ENCODE measurements at regions not wholly inside any gene's neighbourhood (a gene's known extent, or its start where the extent isn't known, plus 50 kb on each side); places are given as distances from the start of the nearest gene placed in this dataset.

DNA sequence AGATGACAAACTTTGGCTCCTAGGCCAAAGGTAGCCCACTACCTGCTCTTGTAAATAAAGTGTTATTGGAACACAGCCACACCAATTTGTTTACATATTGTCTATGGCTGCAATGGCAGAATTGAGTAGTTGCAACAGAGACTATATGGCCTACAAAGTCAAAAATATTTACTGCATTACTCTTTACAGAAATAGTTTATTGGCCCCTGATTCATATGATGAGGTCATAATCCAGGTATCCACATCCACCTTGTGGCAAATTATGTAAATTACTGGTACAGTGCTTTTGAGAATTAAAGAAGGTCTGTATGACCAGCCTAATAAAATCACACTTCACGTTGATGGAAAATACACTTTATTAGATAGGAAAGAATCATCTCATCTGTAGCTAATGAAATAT lies 337.0 kb upstream of the DDX53 start:
- no peaks in the 10 kb centered on the region for H3K36me3 Mint-ChIP-seq
- H3K36me3 ChIP-seq (ENCODE audit: insufficient read depth, low read length), result no peaks in the 10 kb centered on the region
- H3K4me1 Mint-ChIP-seq, result no peaks in the 10 kb centered on the region
- intact Hi-C loops (cut with micrococcal nuclease), result no loop called here
- peaks cover 0 to 2% (median 0%) of the 10 kb centered on the region in 8 donors for H3K9me3 Mint-ChIP-seq
- no peaks in the 10 kb centered on the region for H3K27me3 ChIP-seq (ENCODE audit: insufficient read depth, low read length)
- DNase-seq, result no peak
- POLR2A ChIA-PET (ENCODE audit: partially characterized antibody), result no interaction called here
- H3K27ac ChIP-seq (ENCODE audit: low read depth, low read length), result no peak overlapping the region
- H3K27ac Mint-ChIP-seq, result no peak overlapping the region
- H3K4me1 ChIP-seq (ENCODE audit: insufficient read depth, low read length), result no peaks in the 10 kb centered on the region
- H3K9me3 ChIP-seq (ENCODE audit: control insufficient read depth in 1 of 2, low read length in 2 of 2), result no peaks in the 10 kb centered on the region
- no peak overlapping the region for H3K4me3 Mint-ChIP-seq
- CTCF ChIA-PET (ENCODE audit: partially characterized antibody), result no interaction called here
- H3K27me3 Mint-ChIP-seq, result no peaks in the 10 kb centered on the region
- H3K4me3 ChIP-seq (ENCODE audit: low read length in 2 of 2), result no peak overlapping the region

DNA sequence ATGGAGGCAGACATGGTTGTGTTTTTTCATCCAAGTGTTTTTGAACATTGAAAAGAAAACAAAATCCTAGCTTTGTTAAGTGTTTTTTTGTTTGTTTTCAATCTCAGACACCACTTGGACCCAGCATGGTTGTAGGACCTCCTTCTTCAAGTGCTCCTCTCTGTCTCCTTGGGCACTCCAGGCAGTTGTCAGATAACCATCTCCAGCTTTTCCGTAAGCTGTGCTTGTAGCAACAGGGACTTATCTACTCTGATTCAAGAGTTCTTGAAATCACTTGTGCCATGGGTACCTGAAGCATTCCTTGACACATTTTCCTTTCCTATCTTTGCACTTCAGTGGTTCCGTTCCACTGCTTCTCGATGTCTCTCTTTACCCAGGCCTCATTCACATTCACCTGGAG lies 334.9 kb upstream of the DDX53 start:
- Histone ChIP-seq H3K9me3 (ENCODE audit: control insufficient read depth in 1 of 2, low read length in 2 of 2) (no peaks in the 10 kb centered on the region), H3K27me3 (ENCODE audit: insufficient read depth, low read length) (no peaks in the 10 kb centered on the region), H3K4me3 (ENCODE audit: low read length in 2 of 2) (no peak overlapping the region), H3K27ac (ENCODE audit: low read depth, low read length) (no peak overlapping the region), H3K36me3 (ENCODE audit: insufficient read depth, low read length) (no peaks in the 10 kb centered on the region), H3K4me1 (ENCODE audit: insufficient read depth, low read length) (no peaks in the 10 kb centered on the region)
- intact Hi-C loops (cut with micrococcal nuclease), result no loop called here
- Mint-ChIP-seq H3K4me3 (no peak overlapping the region), H3K27me3 (no peaks in the 10 kb centered on the region), H3K9me3 (peaks cover 0 to 2% (median 0%) of the 10 kb centered on the region in 8 donors), H3K27ac (no peak overlapping the region), H3K36me3 (no peaks in the 10 kb centered on the region), H3K4me1 (no peaks in the 10 kb centered on the region)
- DNase-seq, result no peak
- POLR2A ChIA-PET (ENCODE audit: partially characterized antibody), result no interaction called here
- CTCF ChIA-PET (ENCODE audit: partially characterized antibody), result no interaction called here

DNA sequence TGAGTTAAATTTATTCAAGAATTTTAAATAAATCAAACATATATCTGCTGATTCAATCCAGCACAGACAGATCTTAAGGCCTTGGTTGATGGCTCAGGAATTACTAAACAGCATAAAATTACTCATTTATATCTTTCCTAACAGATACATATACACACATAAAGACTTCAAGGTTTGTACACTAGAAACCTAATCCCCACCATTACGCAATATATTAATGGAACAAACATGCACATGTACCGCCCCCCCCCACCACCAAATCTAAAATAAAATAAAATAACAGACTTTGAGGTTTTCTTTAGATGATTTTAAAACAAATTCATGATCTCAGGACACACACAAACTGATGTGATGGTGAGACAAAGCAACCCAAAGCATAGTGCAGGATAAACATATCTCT lies 333.9 kb upstream of the DDX53 start:
- CTCF ChIA-PET (ENCODE audit: partially characterized antibody), result no interaction called here
- no peak overlapping the region for H3K27ac Mint-ChIP-seq
- intact Hi-C loops (cut with micrococcal nuclease), result no loop called here

DNA sequence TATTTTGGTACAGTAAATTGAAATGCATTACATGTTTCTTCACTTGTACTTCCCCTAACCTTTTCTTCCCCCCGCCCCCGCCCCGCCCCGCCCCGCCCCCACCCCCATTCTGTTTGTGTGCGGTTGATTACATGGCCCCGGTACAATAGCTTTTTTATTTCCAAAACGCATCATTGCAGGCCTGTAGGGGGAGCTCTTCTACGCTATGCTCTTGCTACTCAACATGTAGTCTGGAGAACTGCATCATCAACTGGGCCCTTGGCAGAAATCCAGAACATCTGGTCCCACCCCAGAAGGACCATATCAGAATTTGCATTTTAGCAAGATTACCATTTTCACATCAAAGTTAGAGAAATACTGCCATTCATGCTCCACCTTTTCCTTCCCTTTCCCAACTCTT lies 333.3 kb upstream of the DDX53 start:
- Mint-ChIP-seq H3K36me3 (no peaks in the 10 kb centered on the region), H3K4me3 (no peak overlapping the region), H3K27me3 (no peaks in the 10 kb centered on the region), H3K9me3 (peaks cover 0 to 2% (median 0%) of the 10 kb centered on the region in 8 donors), H3K27ac (no peak overlapping the region), H3K4me1 (no peaks in the 10 kb centered on the region)
- DNase-seq, result no peak
- Histone ChIP-seq H3K9me3 (ENCODE audit: control insufficient read depth in 1 of 2, low read length in 2 of 2) (no peaks in the 10 kb centered on the region), H3K4me3 (ENCODE audit: low read length in 2 of 2) (no peak overlapping the region), H3K27me3 (ENCODE audit: insufficient read depth, low read length) (no peaks in the 10 kb centered on the region), H3K4me1 (ENCODE audit: insufficient read depth, low read length) (no peaks in the 10 kb centered on the region), H3K27ac (ENCODE audit: low read depth, low read length) (no peak overlapping the region), H3K36me3 (ENCODE audit: insufficient read depth, low read length) (no peaks in the 10 kb centered on the region)
- ChIA-PET POLR2A (ENCODE audit: partially characterized antibody) (no interaction called here), CTCF (ENCODE audit: partially characterized antibody) (no interaction called here)
- intact Hi-C loops (cut with micrococcal nuclease), result no loop called here

More for the DNA sequence above, 333.9 kb upstream of the DDX53 start:
- H3K27me3 ChIP-seq (ENCODE audit: insufficient read depth, low read length), result no peaks in the 10 kb centered on the region
- H3K36me3 Mint-ChIP-seq, result no peaks in the 10 kb centered on the region
- no peak overlapping the region for H3K27ac ChIP-seq (ENCODE audit: low read depth, low read length)
- H3K4me1 ChIP-seq (ENCODE audit: insufficient read depth, low read length), result no peaks in the 10 kb centered on the region
- H3K4me1 Mint-ChIP-seq, result no peaks in the 10 kb centered on the region
- H3K4me3 ChIP-seq (ENCODE audit: low read length in 2 of 2), result no peak overlapping the region
- peaks cover 0 to 2% (median 0%) of the 10 kb centered on the region in 8 donors for H3K9me3 Mint-ChIP-seq
- H3K36me3 ChIP-seq (ENCODE audit: insufficient read depth, low read length), result no peaks in the 10 kb centered on the region
- no peaks in the 10 kb centered on the region for H3K9me3 ChIP-seq (ENCODE audit: control insufficient read depth in 1 of 2, low read length in 2 of 2)
- H3K4me3 Mint-ChIP-seq, result no peak overlapping the region
- POLR2A ChIA-PET (ENCODE audit: partially characterized antibody), result no interaction called here
- DNase-seq, result no peak
- H3K27me3 Mint-ChIP-seq, result no peaks in the 10 kb centered on the region

DNA sequence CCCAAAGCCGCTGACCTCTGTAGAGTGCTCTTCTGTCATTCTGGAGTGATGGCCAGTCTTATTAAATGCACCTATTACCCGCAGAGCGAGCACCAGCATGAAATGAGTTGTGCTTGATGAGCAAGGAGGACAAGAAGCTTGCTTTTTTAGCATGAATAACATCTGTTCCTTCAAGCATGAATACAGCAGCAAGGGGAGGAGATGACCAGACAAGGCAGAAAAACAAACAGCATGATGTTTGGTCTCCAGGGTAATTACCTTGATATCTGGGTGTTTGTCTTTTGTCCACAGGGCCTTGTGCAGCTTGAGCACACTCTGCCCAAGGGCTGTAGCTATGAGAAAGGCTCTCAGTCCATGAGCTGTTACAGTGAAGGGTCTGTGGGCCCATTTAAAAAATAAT lies 324.8 kb upstream of the DDX53 start:
- CTCF ChIA-PET (ENCODE audit: partially characterized antibody), result no interaction called here
- H3K27ac Mint-ChIP-seq, result no peak overlapping the region
- DNase-seq, result no peak
- H3K36me3 Mint-ChIP-seq, result no peaks in the 10 kb centered on the region
- no peaks in the 10 kb centered on the region for H3K4me1 Mint-ChIP-seq
- H3K27me3 Mint-ChIP-seq, result no peaks in the 10 kb centered on the region
- H3K9me3 Mint-ChIP-seq, result peaks cover 0 to 11% (median under 1%) of the 10 kb centered on the region in 8 donors
- H3K27ac ChIP-seq (ENCODE audit: low read depth, low read length), result no peak overlapping the region
- POLR2A ChIA-PET (ENCODE audit: partially characterized antibody), result no interaction called here
- no peak overlapping the region for H3K4me3 Mint-ChIP-seq
- intact Hi-C loops (cut with micrococcal nuclease), result no loop called here
- no peak overlapping the region for H3K4me3 ChIP-seq (ENCODE audit: low read length in 2 of 2)
- H3K36me3 ChIP-seq (ENCODE audit: insufficient read depth, low read length), result no peaks in the 10 kb centered on the region
- H3K4me1 ChIP-seq (ENCODE audit: insufficient read depth, low read length), result no peaks in the 10 kb centered on the region
- H3K9me3 ChIP-seq (ENCODE audit: control insufficient read depth in 1 of 2, low read length in 2 of 2), result no peaks in the 10 kb centered on the region
- H3K27me3 ChIP-seq (ENCODE audit: insufficient read depth, low read length), result no peaks in the 10 kb centered on the region

DNA sequence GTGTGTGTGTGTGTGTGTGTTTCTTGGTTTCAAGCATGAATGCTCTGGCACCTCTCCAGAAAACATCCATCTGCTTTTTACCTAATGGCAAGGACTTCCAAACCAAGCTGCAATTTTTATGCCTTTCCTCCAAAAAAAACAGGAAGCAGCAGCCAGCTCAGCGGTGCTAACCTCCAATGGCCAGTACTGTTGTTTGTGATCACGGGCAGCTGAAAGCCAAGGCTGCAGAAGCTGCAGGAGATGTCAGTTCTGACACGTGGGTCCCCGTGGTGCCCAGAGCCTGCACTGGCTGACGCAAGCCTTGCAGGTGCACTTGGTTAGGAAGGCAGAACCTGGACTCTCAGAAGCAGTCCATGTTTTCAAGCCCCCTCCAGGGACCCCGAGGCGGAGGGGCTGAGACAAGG lies 313.6 kb upstream of the DDX53 start:
- H3K4me3 Mint-ChIP-seq, result no peak overlapping the region
- H3K4me1 Mint-ChIP-seq, result no peaks in the 10 kb centered on the region
- H3K4me3 ChIP-seq (ENCODE audit: low read length in 2 of 2), result no peak overlapping the region
- intact Hi-C loops (cut with micrococcal nuclease), result no loop called here
- H3K9me3 Mint-ChIP-seq, result peaks cover 0 to 12% (median 3%) of the 10 kb centered on the region in 8 donors
- no peaks in the 10 kb centered on the region for H3K36me3 Mint-ChIP-seq
- ChIA-PET CTCF (ENCODE audit: partially characterized antibody) (interaction anchor here (0.6 kb wide), 1 partner anchor 726 kb away, joined by 4 read pairs; no protein-coding TSS in a partner anchor), POLR2A (ENCODE audit: partially characterized antibody) (no interaction called here)
- H3K4me1 ChIP-seq (ENCODE audit: insufficient read depth, low read length), result no peaks in the 10 kb centered on the region
- DNase-seq, result no peak
- H3K9me3 ChIP-seq (ENCODE audit: control insufficient read depth in 1 of 2, low read length in 2 of 2), result no peaks in the 10 kb centered on the region
- no peaks in the 10 kb centered on the region for H3K27me3 Mint-ChIP-seq
- no peak overlapping the region for H3K27ac Mint-ChIP-seq
- no peaks in the 10 kb centered on the region for H3K27me3 ChIP-seq (ENCODE audit: insufficient read depth, low read length)
- no peaks in the 10 kb centered on the region for H3K36me3 ChIP-seq (ENCODE audit: insufficient read depth, low read length)
- no peak overlapping the region for H3K27ac ChIP-seq (ENCODE audit: low read depth, low read length)

DNA sequence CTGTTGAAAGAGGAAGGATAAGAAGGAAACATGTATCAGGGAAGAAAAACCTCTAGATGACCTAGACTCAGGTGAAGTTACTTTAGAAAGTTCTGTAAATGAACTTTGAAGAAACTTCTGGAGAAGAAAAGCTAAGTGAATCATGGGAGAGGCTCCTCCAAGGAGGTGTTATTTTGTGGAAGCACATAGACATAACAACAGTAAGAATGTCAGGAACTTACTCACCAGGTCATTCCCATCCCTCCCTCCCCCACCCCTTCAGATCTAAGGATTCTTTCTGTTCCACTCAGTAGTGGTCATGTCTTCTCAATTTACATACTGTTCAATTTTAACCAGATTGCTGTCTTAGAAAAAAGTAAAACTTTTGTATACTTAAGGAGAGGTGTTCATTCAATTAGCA lies 310.5 kb upstream of the DDX53 start:
- Histone ChIP-seq H3K9me3 (ENCODE audit: control insufficient read depth in 1 of 2, low read length in 2 of 2) (no peaks in the 10 kb centered on the region), H3K4me3 (ENCODE audit: low read length in 2 of 2) (no peak overlapping the region), H3K4me1 (ENCODE audit: insufficient read depth, low read length) (no peaks in the 10 kb centered on the region), H3K27ac (ENCODE audit: low read depth, low read length) (no peak overlapping the region), H3K36me3 (ENCODE audit: insufficient read depth, low read length) (no peaks in the 10 kb centered on the region), H3K27me3 (ENCODE audit: insufficient read depth, low read length) (no peaks in the 10 kb centered on the region)
- DNase-seq, result no peak
- intact Hi-C loops (cut with micrococcal nuclease), result no loop called here
- Mint-ChIP-seq H3K27ac (no peak overlapping the region), H3K36me3 (no peaks in the 10 kb centered on the region), H3K27me3 (no peaks in the 10 kb centered on the region), H3K9me3 (peaks cover 0 to 3% (median 0%) of the 10 kb centered on the region in 8 donors), H3K4me3 (no peak overlapping the region), H3K4me1 (no peaks in the 10 kb centered on the region)
- CTCF ChIA-PET (ENCODE audit: partially characterized antibody), result no interaction called here
- POLR2A ChIA-PET (ENCODE audit: partially characterized antibody), result no interaction called here

DNA sequence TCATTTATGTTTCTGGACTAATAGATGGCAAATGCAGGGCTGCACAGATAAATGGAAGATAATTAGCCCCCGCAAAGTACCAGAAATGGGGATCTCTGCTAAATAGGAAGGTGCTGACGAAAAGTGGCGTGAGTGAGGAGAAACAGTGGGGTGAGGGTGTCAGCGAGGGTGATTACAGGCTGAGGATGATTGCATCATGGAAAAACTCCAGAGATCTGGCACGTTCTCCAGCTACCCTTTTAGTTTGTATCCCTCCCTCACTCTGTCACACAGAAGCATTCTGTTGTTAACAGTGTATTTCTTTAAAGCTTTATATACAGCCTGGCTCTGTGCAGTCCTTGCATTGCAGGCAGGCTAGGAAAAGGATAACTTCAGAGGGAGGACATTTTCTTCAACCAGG lies 309.6 kb upstream of the DDX53 start:
- POLR2A ChIA-PET (ENCODE audit: partially characterized antibody), result no interaction called here
- CTCF ChIA-PET (ENCODE audit: partially characterized antibody), result no interaction called here
- no peaks in the 10 kb centered on the region for H3K27me3 ChIP-seq (ENCODE audit: insufficient read depth, low read length)

More for the DNA sequence above, 309.6 kb upstream of the DDX53 start:
- no peaks in the 10 kb centered on the region for H3K36me3 Mint-ChIP-seq
- DNase-seq, result no peak
- no peaks in the 10 kb centered on the region for H3K27me3 Mint-ChIP-seq
- peaks cover 0 to 3% (median 0%) of the 10 kb centered on the region in 8 donors for H3K9me3 Mint-ChIP-seq
- H3K4me1 ChIP-seq (ENCODE audit: insufficient read depth, low read length), result no peaks in the 10 kb centered on the region
- no peaks in the 10 kb centered on the region for H3K36me3 ChIP-seq (ENCODE audit: insufficient read depth, low read length)
- H3K27ac ChIP-seq (ENCODE audit: low read depth, low read length), result no peak overlapping the region
- H3K4me1 Mint-ChIP-seq, result no peaks in the 10 kb centered on the region
- no peaks in the 10 kb centered on the region for H3K9me3 ChIP-seq (ENCODE audit: control insufficient read depth in 1 of 2, low read length in 2 of 2)
- intact Hi-C loops (cut with micrococcal nuclease), result no loop called here
- H3K4me3 ChIP-seq (ENCODE audit: low read length in 2 of 2), result no peak overlapping the region
- no peak overlapping the region for H3K27ac Mint-ChIP-seq
- H3K4me3 Mint-ChIP-seq, result no peak overlapping the region

Data from CD4-positive, alpha-beta memory T cell (primary cell).